ENCODE measurements at regions not wholly inside any gene's neighbourhood (a gene's known extent, or its start where the extent isn't known, plus 50 kb on each side); places are given as distances from the start of the nearest gene placed in this dataset.
"Not testable (repeated sequence)": the region's sequence is repeated elsewhere in the genome, so short reads cannot be mapped to it uniquely, and the experiment has no call there.

DNA sequence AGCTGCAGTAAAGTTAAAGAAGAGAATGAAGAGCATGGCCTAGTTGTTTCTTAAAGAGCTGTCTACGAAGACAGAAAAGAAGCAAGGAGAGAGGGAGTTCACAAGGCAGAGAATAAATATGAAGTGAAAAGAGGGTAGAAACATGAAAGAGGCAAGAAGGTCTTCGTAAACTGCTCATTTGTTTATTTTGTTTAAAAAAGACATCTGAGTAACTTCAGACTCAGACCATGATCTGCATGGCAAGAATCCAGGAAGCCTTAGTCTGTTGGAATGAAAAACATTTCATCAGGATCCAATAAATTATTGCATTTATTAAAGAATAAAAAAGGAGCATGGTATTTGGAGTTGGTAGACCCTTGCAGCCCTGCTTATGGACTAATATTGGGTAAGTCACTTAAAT lies 151.1 kb downstream of the SEM1 start:
- DNase-seq = no peak

DNA sequence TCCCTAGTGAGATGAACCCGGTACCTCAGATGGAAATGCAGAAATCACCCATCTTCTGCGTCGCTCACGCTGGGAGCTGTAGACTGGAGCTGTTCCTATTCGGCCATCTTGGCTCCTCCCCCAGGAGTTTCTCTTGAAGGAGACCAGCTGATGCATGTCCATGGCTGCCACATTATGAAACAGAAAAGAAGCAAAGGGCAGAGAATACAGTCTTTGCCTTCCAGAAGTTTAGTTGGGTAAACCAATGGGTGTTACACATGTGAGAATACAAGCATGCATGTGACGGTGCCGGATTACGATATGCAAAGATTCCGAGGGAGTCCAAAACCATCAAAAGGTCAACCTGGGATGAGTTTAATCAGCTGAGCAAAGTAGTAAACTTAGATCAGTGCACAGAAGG lies 151.6 kb downstream of the SEM1 start:
- no peak for DNase-seq

DNA sequence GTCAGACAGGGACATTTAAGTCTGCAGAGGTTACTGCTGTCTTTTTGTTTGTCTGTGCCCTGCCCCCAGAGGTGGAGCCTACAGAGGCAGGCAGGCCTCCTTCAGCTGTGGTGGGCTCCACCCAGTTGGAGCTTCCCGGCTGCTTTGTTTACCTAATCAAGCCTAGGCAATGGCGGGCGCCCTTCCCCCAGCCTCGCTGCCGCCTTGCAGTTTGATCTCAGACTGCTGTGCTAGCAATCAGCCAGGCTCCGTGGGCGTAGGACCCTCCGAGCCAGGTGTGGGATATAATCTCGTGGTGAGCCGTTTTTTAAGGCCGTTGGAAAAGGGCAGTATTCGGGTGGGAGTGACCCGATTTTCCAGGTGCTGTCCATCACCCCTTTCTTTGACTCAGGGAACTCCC lies 152.0 kb downstream of the SEM1 start:
- not testable (repeated sequence) for DNase-seq

DNA sequence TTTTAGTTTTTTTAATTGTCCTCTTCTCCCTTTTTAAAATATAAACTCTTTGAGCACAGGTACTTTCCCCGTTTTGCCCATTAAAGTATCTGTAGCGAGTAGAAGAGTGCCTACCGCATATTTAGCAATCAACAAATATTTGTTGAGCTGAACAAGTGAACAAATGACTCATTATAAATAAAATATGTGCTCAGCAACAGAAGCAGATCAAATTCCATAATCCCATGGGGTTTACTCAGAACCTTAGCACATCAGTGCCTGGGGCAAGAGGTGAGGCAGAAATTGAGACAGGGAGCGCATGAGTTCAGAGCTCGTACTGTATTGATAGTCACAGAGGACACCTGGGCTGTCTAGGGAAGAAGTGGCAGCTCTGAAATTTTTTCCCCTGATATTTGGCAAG lies 161.0 kb downstream of the SEM1 start:
- no peak for DNase-seq

DNA sequence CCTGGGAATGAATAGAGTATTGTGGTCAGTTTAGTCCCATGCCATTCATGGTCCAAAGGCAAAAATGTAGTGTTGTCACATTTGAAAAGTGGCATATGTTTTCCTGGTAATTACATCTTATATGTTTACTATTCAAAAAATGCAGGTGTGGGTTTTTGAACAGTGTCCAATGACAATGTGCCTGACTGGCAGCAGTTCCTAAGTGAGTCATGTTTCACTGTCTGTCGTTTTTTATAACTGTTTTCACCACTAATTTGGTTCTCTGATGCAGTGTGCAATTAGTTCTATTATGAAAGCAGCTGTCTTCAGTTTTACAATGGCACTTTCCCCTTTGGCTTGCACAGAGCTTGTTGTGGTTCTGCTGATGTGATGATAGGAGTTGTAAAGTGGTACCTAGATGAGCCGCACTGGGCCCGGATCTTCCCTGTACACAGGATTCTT lies 162.3 kb downstream of the SEM1 start:
- DNase-seq = no peak

DNA sequence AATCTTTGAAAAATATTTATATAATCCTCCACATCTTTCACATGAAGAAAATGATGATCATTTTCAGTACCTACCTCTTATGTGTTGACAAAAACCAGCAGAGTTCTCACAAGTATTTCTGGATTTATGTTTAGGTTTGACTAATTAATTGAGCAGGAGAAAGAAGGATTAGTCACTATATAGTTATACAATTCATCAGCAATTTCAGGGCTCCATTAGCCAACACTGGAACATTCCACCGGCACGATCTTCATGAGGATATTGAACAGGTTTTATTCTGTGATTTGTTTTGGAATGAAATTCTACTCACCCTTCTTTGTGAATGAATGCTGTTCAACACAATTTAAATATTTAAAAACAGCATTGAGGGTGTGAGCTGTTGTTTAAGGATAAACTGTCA lies 163.2 kb downstream of the SEM1 start:
- no peak for DNase-seq

DNA sequence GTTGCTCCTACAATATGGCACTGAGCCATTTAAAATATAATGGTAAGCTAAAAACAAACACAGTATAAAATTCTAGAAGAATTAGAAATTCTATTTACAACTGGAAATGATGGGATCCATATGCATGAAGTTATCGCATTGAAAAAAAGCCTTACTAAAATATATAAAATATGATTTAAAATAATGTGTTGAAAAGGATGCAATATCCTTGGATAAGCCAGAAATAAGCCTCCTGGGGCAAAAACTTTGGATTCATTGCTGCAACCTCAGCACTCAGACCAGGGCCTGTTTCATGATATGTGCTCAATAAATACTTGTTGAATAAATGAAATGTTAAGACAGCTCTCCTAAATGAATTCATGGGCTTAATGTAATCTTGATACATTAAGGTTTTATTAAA lies 170.2 kb downstream of the SEM1 start:
- no peak for DNase-seq

DNA sequence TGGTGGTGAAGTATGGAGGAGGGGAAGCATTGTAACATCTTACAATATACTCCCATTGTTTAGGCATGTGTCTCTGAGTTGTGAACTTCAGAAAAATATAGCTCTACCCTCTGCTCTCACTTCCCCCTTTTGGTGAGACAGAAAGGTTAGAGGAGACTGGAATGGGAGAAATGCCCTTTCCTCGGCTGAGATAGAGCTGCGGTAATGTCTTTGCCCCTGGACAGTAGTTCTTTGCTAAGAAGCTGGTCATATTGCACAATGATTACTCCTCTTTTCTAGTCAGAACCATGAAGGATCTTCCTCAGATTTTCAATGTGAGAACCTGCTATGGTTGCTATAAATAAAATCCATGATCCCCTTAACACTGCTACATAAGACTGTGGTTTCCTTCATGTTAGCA lies 171.0 kb downstream of the SEM1 start:
- DNase-seq = no peak

DNA sequence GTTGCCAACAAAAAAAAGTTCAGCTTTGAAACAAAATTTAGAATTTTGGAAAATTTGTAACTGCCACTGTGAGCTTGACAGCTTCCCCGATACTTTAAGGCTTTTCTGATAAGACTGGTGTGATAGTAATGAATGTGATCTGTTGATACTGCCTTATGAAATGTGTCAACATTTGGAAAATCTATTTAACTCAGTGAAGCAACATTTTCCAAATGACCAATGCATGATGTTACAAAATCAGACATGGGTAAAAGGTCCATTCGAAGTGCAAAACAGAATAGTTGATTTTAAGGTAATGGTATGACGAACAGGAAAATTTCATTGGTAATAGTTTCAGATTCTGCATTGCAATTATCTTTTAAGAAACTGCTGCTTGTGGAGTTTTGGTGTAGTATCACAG lies 175.4 kb downstream of the SEM1 start:
- no peak for DNase-seq

DNA sequence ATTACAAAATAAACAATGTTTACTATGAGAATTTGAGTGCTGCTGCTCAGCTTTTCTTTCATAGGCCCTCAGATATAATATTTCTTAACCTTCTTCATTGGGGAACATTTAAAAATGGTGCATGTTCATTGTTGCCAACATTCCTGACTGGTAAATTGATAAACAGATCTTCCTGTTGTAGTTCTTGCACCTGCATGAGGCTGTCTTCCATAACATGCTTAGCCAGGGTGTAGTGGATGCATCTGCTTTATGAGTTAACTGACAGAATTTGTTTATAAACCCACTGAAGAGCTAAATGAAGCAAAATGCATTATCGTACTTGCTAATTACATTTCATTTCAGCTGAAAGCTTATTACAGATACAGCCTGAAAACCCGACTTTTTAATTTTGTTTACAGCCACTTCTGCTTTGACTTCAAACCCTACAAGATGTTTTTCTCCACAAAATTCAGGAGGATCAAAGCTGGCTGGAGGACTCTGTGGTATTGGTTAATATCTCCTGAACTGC lies 177.2 kb downstream of the SEM1 start:
- DNase-seq = no peak

DNA sequence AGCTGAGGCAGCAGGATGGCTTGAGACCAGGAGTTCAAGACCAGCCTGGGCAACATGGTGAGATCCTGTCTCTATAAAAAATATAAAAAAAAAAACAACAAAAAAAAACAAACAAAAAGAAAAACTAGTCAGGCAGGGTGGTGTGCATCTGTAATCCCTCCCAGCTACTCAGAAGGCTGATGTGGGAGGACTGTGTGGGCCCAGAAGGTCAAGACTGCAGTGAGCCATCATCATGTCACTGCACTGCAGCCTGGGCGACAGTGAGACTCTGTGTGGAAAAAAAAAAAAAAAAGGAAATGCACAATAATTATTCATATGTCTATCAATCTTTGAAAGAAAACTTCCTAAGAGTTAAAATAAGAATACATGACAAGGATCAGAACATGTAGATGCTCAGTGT lies 178.3 kb downstream of the SEM1 start:
- DNase-seq = no peak

DNA sequence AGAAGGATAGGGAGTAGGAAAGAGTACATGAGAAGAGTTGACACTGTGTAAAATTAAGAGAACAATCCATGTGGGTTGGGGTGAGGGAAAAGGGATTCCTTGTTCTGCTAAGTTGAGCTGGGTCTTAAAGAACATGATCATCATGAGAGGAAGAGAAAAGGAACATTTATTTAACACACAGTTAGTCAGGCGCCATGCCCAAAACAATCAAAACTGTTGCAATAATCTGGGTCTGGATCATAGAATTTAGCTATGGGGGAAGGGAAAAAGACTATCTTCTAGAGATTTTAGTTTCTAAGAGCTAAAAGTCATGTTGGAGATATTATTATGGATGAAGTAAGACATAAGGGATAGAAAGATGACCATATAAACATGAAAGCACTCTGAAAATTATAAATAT lies 178.9 kb downstream of the SEM1 start:
- no peak for DNase-seq

DNA sequence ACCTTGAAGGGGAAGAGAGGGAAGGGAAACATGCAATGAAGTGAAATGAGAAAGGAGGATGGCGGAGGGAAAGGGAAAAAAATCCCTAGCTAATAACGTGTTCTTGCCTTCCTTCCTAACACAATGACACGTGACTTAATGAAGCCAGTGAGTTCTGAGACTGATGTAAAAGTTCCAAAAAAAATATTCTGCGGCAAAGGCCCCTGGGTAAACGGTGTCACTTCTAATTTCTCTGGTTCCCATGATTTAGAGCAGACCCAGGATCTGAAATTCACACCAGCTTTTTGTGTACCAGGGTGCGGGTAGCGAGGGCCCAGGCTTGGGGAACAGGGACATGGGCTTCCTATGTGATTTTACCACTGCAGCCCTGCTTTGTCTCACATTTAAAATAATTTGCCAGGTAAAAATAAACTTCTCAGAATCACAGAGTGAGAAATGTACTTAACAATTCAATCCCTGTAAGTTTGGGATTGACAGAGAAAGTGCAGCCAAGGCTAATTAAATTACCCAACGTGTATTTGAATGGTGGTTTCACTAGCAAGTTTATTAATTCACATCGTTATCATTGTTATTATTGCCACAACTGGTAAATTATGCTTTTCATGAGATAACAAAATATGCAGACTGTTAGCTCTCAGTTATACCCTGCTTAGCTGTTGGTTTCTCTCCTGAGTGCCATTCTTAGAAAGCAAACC lies 182.4 kb downstream of the SEM1 start:
- no peak for DNase-seq

DNA sequence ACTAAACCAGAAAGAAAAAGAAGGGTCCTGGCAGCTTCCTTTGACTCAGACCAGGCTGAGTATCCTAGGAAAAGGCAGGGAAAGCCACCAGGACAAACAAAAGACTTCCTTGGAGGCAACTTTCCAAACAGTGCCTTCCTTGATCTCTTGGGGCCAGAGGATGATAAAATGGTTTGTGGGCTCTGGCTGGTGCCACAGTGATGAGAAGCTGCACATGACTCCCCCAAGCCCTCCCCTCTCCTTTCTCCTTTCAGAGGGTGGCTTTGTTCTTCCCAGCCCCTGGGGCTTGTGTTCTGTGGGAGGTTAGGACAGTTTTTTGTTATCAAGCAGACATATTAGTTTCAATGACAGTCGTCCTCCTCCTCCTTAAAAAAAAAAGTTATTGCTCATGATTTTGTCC lies 183.2 kb downstream of the SEM1 start:
- DNase-seq = no peak

DNA sequence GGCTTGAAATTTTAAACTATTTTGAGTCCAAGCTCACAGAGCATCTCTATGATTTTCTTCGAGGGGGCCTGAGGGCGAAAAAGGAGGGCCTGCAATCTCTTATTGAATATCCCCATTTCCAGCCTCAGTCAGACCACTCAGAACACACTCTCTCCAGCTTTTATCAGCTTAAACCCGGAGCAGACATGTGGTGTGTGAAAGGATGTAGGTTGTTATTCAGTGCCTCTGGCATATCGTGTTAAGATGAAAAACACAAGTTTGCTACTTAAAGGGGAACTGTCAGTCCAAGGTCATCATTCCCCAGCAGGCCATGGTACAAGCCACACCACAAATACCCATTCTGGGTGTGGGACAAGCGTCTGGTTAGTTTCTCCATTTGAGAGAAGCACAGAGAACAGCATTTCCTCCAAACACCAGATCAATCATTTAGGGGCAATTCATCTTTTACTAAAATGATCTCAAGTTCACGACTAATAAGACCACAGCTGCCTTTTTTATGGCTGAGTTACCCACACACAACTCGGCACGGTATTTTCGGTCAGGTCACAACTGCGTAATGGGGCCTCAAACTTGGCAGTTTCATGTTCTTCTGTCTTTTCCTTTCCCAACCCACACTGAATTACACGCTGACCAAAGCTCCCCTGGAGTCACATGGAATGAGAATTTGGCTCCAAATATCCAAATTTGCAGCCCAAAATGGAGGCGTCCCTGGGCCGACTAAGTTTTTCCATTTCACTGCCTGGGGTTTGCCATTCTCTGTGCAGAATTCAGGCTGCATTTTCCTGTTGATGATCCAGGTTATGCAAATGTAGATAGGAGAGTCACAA lies 188.4 kb downstream of the SEM1 start:
- no peak for DNase-seq

DNA sequence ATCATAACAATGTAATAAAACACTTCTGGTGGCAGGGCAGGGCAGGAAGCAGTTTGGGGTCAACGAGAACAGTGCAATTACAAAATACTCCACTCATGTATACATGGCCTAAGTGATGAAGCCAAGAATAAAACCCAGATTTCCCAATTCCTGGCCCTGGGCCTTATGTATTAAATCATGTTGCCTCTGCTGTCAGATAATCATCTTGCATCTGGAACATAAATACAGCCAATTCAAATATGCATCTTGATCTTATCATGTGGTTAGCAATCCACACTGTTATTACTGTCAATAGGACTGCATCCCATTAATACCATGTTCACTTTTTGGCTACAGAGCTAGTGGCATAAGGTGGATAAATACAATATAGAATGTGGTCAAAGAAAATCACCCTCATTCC lies 186.5 kb upstream of the SLC25A13 start:
- DNase-seq = no peak

DNA sequence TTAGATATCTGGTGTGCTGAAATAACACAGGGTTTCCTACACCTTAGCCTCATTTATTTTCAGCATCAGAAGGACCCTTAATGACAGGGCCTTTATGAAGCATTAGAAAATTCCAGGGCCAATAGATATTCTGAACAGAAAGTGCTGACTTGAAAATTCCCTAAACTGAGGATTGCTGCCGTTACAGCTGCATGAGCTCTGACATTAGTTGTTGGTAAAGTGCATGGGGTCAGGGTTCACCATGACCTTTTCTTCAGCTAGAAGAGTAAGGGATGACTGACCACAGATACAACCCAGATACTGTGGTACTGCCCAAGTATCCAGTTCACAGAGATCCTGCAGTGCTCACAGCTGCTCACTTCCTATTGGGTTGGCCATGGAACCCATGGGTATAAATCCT lies 181.7 kb upstream of the SLC25A13 start:
- DNase-seq = no peak

DNA sequence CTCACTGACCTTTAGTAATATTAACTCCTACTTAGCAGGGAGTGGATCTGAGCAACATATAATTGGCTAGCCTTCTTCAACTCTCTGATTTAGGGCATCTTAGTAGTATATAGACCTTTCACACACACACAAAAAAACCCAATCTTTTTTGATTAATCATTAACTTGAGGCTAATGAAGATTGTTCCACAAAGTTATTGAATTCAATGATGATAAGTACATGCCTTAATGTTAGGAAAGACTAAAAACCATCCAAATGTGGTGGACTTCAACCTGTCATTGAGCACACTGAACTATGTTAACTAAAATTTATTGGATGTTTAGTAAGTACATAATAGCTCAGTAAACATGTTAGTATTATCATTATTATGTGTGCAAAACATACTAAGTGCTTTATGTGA lies 179.4 kb upstream of the SLC25A13 start:
- DNase-seq = no peak

DNA sequence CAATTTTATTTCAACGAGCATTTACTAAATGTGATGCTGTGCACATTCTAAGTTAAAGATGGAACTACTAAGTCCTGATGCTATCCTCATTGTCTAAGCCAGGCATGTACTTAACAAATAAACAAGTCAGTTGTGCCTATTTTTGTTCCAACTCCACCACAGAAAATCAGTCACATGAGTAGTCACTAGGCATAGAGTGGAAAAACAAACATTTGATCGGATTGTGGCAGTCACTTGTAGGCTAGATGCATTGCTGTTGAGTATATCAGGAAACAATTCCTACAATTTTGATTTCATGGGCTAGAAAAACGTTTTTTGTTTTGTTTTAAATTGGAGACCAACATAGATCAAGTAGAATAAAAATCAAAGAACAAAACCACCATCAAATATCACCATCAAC lies 177.6 kb upstream of the SLC25A13 start:
- no peak for DNase-seq

DNA sequence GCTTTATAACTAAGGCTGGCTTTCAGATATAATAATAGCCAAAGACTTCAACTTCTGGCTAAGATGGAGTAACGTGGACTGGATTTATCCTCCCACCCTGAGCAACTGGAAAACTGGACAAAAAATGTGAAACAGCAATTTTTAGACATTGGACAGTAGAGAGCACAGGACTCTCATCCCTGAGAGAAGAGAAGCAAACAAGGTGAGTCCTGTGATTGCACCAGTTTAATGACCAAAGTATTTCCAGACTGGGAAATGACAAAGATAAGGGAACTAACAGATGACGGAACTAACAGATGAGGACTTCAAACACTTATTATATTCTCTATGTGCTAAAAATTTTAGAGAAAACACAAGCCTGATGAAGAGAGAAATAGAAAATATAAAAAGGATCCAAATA lies 175.7 kb upstream of the SLC25A13 start:
- DNase-seq = no peak

DNA sequence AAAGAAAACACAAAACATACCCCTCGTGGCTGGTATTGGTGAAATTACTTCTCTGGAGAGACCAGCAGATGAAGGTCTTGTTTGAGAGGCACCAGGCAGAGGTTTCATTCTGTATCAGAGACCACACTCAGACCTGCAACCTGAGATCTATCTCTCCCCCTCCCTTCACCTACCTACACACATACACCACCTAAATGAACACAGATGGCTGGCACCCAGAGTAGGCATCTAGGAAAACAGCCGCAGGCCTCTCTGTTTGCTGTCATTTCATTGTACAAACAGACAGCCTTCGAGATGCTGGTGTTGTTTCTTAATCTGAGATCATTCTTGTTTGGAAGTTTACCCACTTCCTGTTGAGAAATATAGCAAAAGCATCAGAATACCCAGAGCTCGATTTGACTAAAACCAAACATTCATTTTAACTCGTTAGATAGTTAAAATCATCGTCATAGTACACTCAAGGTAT lies 173.9 kb upstream of the SLC25A13 start:
- DNase-seq = no peak

DNA sequence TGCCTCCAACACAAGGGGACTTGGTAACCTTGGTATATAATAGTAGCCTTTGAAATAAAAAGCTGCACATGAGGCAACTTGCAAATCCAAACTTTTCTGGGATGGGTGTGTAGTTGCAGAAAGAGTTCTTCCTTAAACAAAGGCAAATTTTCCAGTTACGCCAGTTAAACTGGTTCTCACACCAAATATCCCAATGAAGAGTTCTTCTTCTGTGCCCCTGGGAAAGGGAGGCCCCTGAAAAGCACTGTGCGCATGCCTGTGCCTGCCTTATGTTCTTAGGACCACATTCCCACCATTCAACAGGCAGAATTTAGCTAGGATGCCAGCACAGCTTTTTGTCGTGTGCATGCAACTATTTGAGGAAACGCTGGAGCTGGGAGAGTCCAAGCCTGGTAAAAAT lies 164.8 kb upstream of the SLC25A13 start:
- DNase-seq = no peak

DNA sequence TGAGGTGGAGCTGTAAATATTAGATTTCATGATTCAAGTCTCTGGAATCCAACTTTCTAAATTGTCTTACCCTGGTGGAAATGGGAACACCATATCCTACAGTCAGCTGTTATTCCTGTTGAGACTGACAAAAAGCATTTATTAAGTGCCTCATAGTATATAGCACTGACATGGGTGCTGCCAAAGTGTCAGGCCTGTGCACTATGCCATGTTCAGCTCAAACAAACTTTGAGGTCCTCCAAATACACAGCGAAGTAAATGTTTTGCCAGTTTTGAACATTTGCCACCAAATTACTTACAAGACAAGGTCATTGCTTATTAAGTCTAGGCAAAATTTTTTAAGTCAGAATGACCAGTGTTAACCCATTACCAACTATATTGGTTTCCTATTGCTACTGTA lies 162.9 kb upstream of the SLC25A13 start:
- DNase-seq = no peak

DNA sequence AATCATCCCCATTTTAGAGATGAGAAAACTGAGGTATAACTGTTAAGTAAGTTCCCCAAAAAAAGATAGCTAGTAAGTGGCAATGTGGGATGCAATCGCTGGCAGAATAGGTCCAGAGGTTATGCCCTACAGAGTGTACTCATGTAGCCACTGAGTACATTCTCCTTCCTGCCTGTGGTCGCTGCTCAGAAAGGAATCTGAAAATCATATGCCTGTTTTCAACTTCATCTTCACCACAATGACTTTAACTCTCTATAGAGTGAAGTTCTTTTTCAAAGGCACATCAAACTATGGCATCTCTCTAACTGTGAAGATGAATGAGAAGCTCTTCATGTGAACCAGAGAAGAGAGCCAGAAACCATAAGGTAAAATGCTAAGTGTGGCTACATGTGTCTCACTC lies 162.2 kb upstream of the SLC25A13 start:
- DNase-seq = no peak

All from HCEC 1CT (cell line).